ENCODE measurements at regions not wholly inside any gene's neighbourhood (a gene's known extent, or its start where the extent isn't known, plus 50 kb on each side); places are given as distances from the start of the nearest gene placed in this dataset.

GRCh38 chr2:156891609-156892008 is 365.9 kb upstream of the GALNT5 start:
- TF ChIP-seq CTCF (IDR thresholded peaks at IDR 0.05; ENCODE audit: extremely low read depth in 1 of 2, insufficient read depth in 1 of 2, low read depth in 1 of 2, low read length in 2 of 2) = no peak
- TF ChIP-seq POLR2A (IDR thresholded peaks at IDR 0.05; ENCODE audit: low read depth, low read length) = no peak

All from endothelial cell of umbilical vein (primary cell).